ENCODE measurements at regions not wholly inside any gene's neighbourhood (a gene's known extent, or its start where the extent isn't known, plus 50 kb on each side); places are given as distances from the start of the nearest gene placed in this dataset.

DNA sequence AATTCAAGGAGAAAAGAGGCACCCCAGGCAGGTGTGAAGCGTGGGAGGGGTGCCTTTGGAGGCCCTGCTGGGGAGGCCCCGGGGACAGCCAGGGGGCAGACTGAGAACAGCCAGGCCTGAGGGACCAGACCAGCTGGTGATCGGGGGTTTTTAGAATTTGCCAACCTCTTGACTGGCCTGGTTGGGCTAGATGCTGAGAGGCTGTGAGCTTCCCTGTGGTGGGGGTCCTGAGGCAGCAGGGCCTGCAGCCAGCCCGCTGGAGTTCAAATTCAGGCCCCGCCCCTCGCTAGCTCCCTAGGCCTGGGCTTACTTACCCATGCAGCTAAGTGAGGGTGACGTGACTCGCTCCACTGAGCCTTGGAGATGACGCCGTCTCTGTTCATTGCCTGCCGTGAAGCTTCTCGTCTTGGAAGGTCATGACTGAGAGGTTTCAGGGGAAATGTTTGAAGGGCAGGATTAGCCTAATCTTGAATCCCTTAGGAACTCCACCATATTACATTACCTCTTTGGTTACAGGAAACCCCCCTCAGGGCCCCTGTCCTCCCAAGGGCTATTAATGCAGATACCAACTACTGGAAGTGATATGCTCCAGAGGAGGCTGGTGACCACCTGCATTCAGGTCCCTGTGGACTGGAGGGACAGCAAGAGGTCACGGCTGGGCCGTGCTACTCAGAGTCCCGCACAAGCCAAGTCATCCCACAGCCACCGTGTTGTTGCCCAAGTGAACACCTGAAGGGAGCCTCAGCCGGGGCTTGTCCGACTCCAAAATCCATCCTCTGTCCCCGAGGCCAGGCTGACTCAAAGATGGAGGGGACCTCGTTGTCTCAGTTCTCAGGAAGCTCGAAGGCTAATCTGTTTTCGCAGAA, 73.9 kb upstream of the DUSP22 start:
- peaks cover 0 to 10% (median 0%) of the 10 kb centered on the region in 11 donors for H3K9me3 Mint-ChIP-seq
- Histone ChIP-seq H3K27me3 (ENCODE audit: control insufficient read depth in 2 of 2, insufficient read depth in 2 of 2, low read length in 2 of 2) (no peaks in the 10 kb centered on the region), H3K27ac (ENCODE audit: low read depth, low read length) (no peak overlapping the region), H3K36me3 (ENCODE audit: control insufficient read depth in 2 of 3, insufficient read depth in 3 of 3, low read length in 3 of 3) (no peaks in the 10 kb centered on the region), H3K4me1 (ENCODE audit: control insufficient read depth in 2 of 2, insufficient read depth in 2 of 2, low read length in 2 of 2) (peaks cover 0 to 10% of the 10 kb centered on the region in 2 donors), H3K9me3 (ENCODE audit: control insufficient read depth in 2 of 3, low read length in 3 of 3) (no peaks in the 10 kb centered on the region), H3K4me3 (ENCODE audit: low read length) (no peak overlapping the region)
- peaks cover 8 to 65% (median 13%) of the 10 kb centered on the region in 7 donors for H3K4me1 Mint-ChIP-seq
- peaks cover 0 to under 1% (median 0%) of the 10 kb centered on the region in 5 donors for H3K27me3 Mint-ChIP-seq
- POLR2A ChIA-PET = no interaction called here
- H3K36me3 Mint-ChIP-seq = peaks cover 0 to 8% (median 4%) of the 10 kb centered on the region in 5 donors
- no peak overlapping the region for H3K4me3 Mint-ChIP-seq
- intact Hi-C loops (cut with micrococcal nuclease) = no loop called here
- H3K27ac Mint-ChIP-seq = no peak overlapping the region
- ATAC-seq (no peak), DNase-seq (no peak)
- CTCF ChIA-PET = interaction anchor here (0.8 to 1.3 kb wide), 2 partner anchors 20 to 29 kb away, joined by 3 read pairs; no protein-coding TSS in a partner anchor

DNA sequence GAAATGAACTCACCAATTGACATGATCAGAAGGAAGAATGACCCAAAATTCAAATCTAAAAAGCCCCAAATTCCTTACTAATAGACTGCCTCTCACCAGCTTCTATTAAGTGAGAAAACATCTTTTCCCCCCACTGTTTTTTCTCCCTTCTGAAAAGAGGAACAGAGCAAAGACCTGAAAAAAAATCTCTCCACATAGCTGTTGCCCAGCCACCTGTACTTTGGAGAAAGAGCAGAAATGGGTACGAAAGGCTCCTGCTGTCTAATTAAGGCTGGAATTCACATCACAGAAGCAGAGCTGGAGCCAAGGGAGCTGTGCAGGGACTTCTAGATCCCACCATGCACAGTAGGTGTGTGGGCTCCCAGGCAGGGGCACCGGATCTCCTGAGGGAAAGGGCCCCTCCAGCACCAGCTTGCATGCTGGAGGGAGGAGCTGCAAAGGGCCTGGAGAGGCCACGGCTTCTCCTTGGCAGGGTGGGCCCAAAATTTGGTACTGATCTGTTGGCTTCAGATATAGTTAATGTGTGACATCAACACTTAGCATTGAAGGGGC, 73.2 kb upstream of the DUSP22 start:
- Mint-ChIP-seq H3K9me3 (peaks cover 0 to 6% (median 0%) of the 10 kb centered on the region in 11 donors), H3K4me3 (no peak overlapping the region), H3K27ac (no peak overlapping the region), H3K4me1 (peaks cover 9 to 72% (median 16%) of the 10 kb centered on the region in 7 donors), H3K36me3 (peaks cover 0 to 4% (median 0%) of the 10 kb centered on the region in 5 donors), H3K27me3 (no peaks in the 10 kb centered on the region)
- DNase-seq (no peak), ATAC-seq (no peak)
- Histone ChIP-seq H3K36me3 (ENCODE audit: control insufficient read depth in 2 of 3, insufficient read depth in 3 of 3, low read length in 3 of 3) (no peaks in the 10 kb centered on the region), H3K4me3 (ENCODE audit: low read length) (no peak overlapping the region), H3K27ac (ENCODE audit: low read depth, low read length) (no peak overlapping the region), H3K27me3 (ENCODE audit: control insufficient read depth in 2 of 2, insufficient read depth in 2 of 2, low read length in 2 of 2) (no peaks in the 10 kb centered on the region), H3K4me1 (ENCODE audit: control insufficient read depth in 2 of 2, insufficient read depth in 2 of 2, low read length in 2 of 2) (peaks cover 0 to 10% of the 10 kb centered on the region in 2 donors), H3K9me3 (ENCODE audit: control insufficient read depth in 2 of 3, low read length in 3 of 3) (no peaks in the 10 kb centered on the region)
- ChIA-PET CTCF (no interaction called here), POLR2A (no interaction called here)
- intact Hi-C loops (cut with micrococcal nuclease) = no loop called here

DNA sequence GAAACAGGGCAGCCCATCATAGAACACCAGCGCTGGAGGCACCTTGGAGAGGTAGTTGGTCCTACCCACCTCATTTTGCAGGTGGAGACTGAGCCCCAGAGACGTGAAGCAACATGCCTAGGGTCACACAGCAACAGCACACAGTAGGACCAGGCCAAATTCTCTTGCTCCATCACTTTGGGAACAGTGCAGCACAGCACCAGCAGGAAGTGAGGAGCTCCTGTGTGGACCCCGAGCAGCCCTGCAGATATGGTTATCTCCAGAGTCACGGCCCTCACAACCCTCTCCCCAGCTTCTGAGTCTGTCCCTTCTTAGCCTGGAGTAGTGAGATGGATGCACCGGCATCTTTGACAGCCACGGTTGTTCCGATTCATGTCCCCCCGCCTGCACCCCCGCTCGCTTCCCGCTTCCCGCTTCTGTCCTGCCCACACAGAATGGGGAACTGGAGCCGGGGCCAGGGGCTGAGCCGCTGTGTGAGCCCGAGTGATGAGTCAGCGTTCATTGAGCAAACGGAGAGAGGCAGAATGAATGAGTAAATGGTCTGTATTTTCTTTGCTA, 72.6 kb upstream of the DUSP22 start:
- Mint-ChIP-seq H3K27ac (no peak overlapping the region), H3K4me1 (peaks cover 14 to 76% (median 23%) of the 10 kb centered on the region in 7 donors), H3K4me3 (no peak overlapping the region), H3K36me3 (peaks cover 0 to 4% (median 0%) of the 10 kb centered on the region in 5 donors), H3K27me3 (no peaks in the 10 kb centered on the region), H3K9me3 (peaks cover 0 to 2% (median 0%) of the 10 kb centered on the region in 11 donors)
- no peaks in the 10 kb centered on the region for H3K9me3 ChIP-seq (ENCODE audit: control insufficient read depth in 2 of 3, low read length in 3 of 3)
- POLR2A ChIA-PET = no interaction called here
- no peak overlapping the region for H3K27ac ChIP-seq (ENCODE audit: low read depth, low read length)
- peaks cover 5 to 12% of the 10 kb centered on the region in 2 donors for H3K4me1 ChIP-seq (ENCODE audit: control insufficient read depth in 2 of 2, insufficient read depth in 2 of 2, low read length in 2 of 2)
- ATAC-seq (peak; percentile 69), DNase-seq (peak in 1 of 9 donors; percentile 18)
- CTCF ChIA-PET = no interaction called here
- no peak overlapping the region for H3K4me3 ChIP-seq (ENCODE audit: low read length)
- H3K27me3 ChIP-seq (ENCODE audit: control insufficient read depth in 2 of 2, insufficient read depth in 2 of 2, low read length in 2 of 2) = no peaks in the 10 kb centered on the region
- intact Hi-C loops (cut with micrococcal nuclease) = no loop called here
- H3K36me3 ChIP-seq (ENCODE audit: control insufficient read depth in 2 of 3, insufficient read depth in 3 of 3, low read length in 3 of 3) = no peaks in the 10 kb centered on the region

DNA sequence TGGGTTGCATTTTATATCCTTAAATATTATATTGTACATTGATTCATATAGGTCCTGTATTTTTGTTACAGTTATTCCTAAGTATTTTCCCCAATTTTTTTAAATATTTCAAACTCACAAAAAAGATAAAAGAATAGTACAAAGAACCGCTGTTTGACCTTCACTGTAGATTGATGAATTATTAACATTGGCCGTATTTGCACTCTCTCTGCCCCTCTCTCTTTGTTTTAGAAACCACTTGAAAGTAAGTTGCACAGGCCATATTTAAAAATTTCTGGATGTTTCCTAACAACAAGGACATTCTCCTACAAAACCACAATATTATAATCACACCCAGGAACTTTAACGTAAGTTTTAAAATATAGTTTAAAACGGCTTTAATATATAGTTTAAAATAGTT, 72.0 kb upstream of the DUSP22 start:
- CTCF ChIA-PET = interaction anchor here (0.7 kb wide), 1 partner anchor 22 kb away, joined by 4 read pairs; no protein-coding TSS in a partner anchor
- POLR2A ChIA-PET = no interaction called here
- Mint-ChIP-seq H3K4me1 (peaks cover 18 to 77% (median 27%) of the 10 kb centered on the region in 7 donors), H3K9me3 (peaks cover 0 to 2% (median 0%) of the 10 kb centered on the region in 11 donors), H3K27me3 (no peaks in the 10 kb centered on the region), H3K4me3 (no peak overlapping the region), H3K27ac (peak overlapping the region in 1 of 9 donors; percentile 13), H3K36me3 (peaks cover 0 to 4% (median 0%) of the 10 kb centered on the region in 5 donors)
- intact Hi-C loops (cut with micrococcal nuclease) = no loop called here
- Histone ChIP-seq H3K27me3 (ENCODE audit: control insufficient read depth in 2 of 2, insufficient read depth in 2 of 2, low read length in 2 of 2) (no peaks in the 10 kb centered on the region), H3K4me3 (ENCODE audit: low read length) (no peak overlapping the region), H3K4me1 (ENCODE audit: control insufficient read depth in 2 of 2, insufficient read depth in 2 of 2, low read length in 2 of 2) (peaks cover 11 to 18% of the 10 kb centered on the region in 2 donors), H3K27ac (ENCODE audit: low read depth, low read length) (no peak overlapping the region), H3K36me3 (ENCODE audit: control insufficient read depth in 2 of 3, insufficient read depth in 3 of 3, low read length in 3 of 3) (no peaks in the 10 kb centered on the region), H3K9me3 (ENCODE audit: control insufficient read depth in 2 of 3, low read length in 3 of 3) (no peaks in the 10 kb centered on the region)
- DNase-seq = no peak
- ATAC-seq = no peak

DNA sequence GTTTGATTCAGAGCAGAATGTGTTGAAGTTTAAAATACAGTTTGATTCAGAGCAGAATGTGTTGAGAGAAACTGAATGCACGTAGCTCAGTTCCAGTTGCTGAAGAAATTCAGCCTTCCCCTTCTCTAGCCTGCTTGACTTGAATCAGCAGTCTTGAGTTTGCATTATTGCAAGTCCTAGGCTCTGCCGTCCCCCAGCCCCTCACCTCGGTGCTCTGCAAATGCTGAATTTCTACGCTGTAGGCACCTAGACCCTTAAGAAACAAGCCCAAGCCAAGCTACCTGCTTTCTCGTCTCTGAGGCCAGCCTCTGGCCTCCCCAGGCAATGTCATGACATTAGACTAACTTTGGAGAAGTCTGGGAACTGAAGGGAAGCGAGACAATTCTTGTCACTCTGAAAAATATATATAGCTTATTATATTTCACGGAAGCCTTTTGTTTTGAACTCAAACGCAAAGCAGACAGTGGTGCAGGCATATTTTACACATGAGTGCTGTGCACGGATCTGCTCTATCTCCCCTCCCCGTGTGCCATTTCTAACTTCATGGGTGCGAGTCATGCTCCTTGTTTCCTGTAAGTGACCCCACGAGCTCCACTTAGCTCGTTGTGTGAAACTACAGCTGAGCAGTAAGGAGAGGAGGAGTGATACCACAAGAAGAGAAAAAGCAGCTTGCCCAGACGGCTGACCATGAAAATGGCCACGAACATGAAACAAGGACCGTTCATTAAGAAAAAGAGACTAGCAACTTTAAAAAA, 71.4 kb upstream of the DUSP22 start:
- peaks cover 0 to 2% (median 0%) of the 10 kb centered on the region in 11 donors for H3K9me3 Mint-ChIP-seq
- intact Hi-C loops (cut with micrococcal nuclease) = no loop called here
- H3K36me3 Mint-ChIP-seq = peaks cover 0 to 5% (median 0%) of the 10 kb centered on the region in 5 donors
- POLR2A ChIA-PET = no interaction called here
- Histone ChIP-seq H3K27me3 (ENCODE audit: control insufficient read depth in 2 of 2, insufficient read depth in 2 of 2, low read length in 2 of 2) (no peaks in the 10 kb centered on the region), H3K27ac (ENCODE audit: low read depth, low read length) (no peak overlapping the region), H3K4me1 (ENCODE audit: control insufficient read depth in 2 of 2, insufficient read depth in 2 of 2, low read length in 2 of 2) (peaks cover 17 to 21% of the 10 kb centered on the region in 2 donors), H3K4me3 (ENCODE audit: low read length) (no peak overlapping the region), H3K9me3 (ENCODE audit: control insufficient read depth in 2 of 3, low read length in 3 of 3) (no peaks in the 10 kb centered on the region), H3K36me3 (ENCODE audit: control insufficient read depth in 2 of 3, insufficient read depth in 3 of 3, low read length in 3 of 3) (no peaks in the 10 kb centered on the region)
- peak overlapping the region in 1 of 10 donors; percentile 40 for H3K4me3 Mint-ChIP-seq
- no peaks in the 10 kb centered on the region for H3K27me3 Mint-ChIP-seq
- DNase-seq (peak in 1 of 9 donors; percentile 23), ATAC-seq (no peak)
- H3K4me1 Mint-ChIP-seq = peaks cover 17 to 77% (median 28%) of the 10 kb centered on the region in 7 donors
- CTCF ChIA-PET = interaction anchor here (0.7 kb wide), 1 partner anchor 22 kb away, joined by 4 read pairs; no protein-coding TSS in a partner anchor
- H3K27ac Mint-ChIP-seq = peak overlapping the region in 3 of 9 donors; percentile 13 to 82 (median 59)

Measured in naive thymus-derived CD4-positive, alpha-beta T cell (primary cell).